Neural cell (in vitro differentiated cells): ENCODE measurements at regions not wholly inside any gene's neighbourhood (a gene's known extent, or its start where the extent isn't known, plus 50 kb on each side); places are given as distances from the start of the nearest gene placed in this dataset.

Experiments
- H2AFZ ChIP-seq: fragments of 200-600, 300-800 bp; sonication (generic), shearing (Covaris generic); 2 replicates; pipeline ENCODE4 v1.6.0; 2014; ENCODE audit warnings: low read depth, mild to moderate bottlenecking, antibody characterized with exemption, low read length, moderate library complexity
- H3F3A ChIP-seq: fragments of 200-600 bp; shearing (Covaris generic); 2 replicates; pipeline ENCODE4 v1.6.1; 2016; ENCODE audit warnings: mild to moderate bottlenecking, moderate library complexity, mixed read lengths, antibody characterized with exemption, low read length; ENCODE audit not compliant: insufficient read depth, poor library complexity, severe bottlenecking
- H3K27ac ChIP-seq: fragments of 200-600, 300-800 bp; sonication (generic), shearing (Covaris generic); 2 replicates; pipeline ENCODE4 v1.5.1; 2014; ENCODE audit warnings: mild to moderate bottlenecking, low read length, moderate library complexity
- H3K27me3 ChIP-seq: fragments of 300-800, 200-600 bp; sonication (generic), shearing (Covaris generic); 2 replicates; pipeline ENCODE4 v1.6.0; 2014; ENCODE audit warnings: mild to moderate bottlenecking, low read depth, low read length, moderate library complexity; ENCODE audit not compliant: insufficient read depth
- H3K36me3 ChIP-seq: fragments of 300-800, 200-600 bp; sonication (generic), shearing (Covaris generic); 2 replicates; pipeline ENCODE4 v1.5.1; 2014; ENCODE audit warnings: mild to moderate bottlenecking, antibody characterized with exemption, low read length, moderate library complexity; ENCODE audit not compliant: insufficient read depth
- H3K4me2 ChIP-seq: fragments of 300-800, 200-600 bp; sonication (generic), shearing (Covaris generic); 2 replicates; pipeline ENCODE4 v1.6.0; 2014; ENCODE audit warnings: mild to moderate bottlenecking, low read length
- H3K4me3 ChIP-seq: fragments of 300-800, 200-600 bp; sonication (generic), shearing (Covaris generic); 2 replicates; pipeline ENCODE4 v1.5.1; 2014; ENCODE audit warnings: mild to moderate bottlenecking, low read length, moderate library complexity
- H3K79me2 ChIP-seq: fragments of 200-600 bp; shearing (Covaris generic); replicated peaks from 2 replicates; pipeline ENCODE4 v1.6.0; 2014; ENCODE audit warnings: mild to moderate bottlenecking, low read length, moderate library complexity; ENCODE audit not compliant: insufficient read depth
- H3K9ac ChIP-seq: fragments of 300-800, 200-600 bp; sonication (generic), shearing (Covaris generic); 2 replicates; pipeline ENCODE4 v1.6.1; 2016; ENCODE audit warnings: mild to moderate bottlenecking, low read length, mixed read lengths
- H3K9me2 ChIP-seq: fragments of 200-600 bp; shearing (Covaris generic); 2 replicates; pipeline ENCODE4 v1.6.1; 2016; ENCODE audit warnings: mild to moderate bottlenecking, low read length, mixed read lengths; ENCODE audit not compliant: insufficient read depth
- H3K9me3 ChIP-seq: fragments of 200-600, 300-800 bp; sonication (generic), shearing (Covaris generic); 2 replicates; pipeline ENCODE4 v1.6.1; 2016; ENCODE audit warnings: mild to moderate bottlenecking, mixed run types, low read length, moderate library complexity, mixed read lengths
- H4K20me1 ChIP-seq: fragments of 200-600 bp; shearing (Covaris generic); 2 replicates; pipeline ENCODE4 v1.6.1; 2016; ENCODE audit warnings: mild to moderate bottlenecking, mixed run types; ENCODE audit not compliant: insufficient read depth
- CTCF ChIP-seq: fragments of 450-650 bp; IDR thresholded peaks from 2 replicates; pipeline ENCODE4 v1.5.1; 2014; ENCODE audit warnings: antibody characterized with exemption, mild to moderate bottlenecking, moderate library complexity; ENCODE audit not compliant: poor library complexity, severe bottlenecking
- EP300 ChIP-seq: fragments of 450-650 bp; conservative IDR thresholded peaks from 2 replicates; pipeline ENCODE4 v1.6.1; 2014; ENCODE audit warnings: antibody characterized with exemption, mild to moderate bottlenecking, moderate library complexity; ENCODE audit not compliant: poor library complexity, severe bottlenecking
- EZH2 ChIP-seq: fragments of 200-600, 300-800 bp; shearing (Covaris generic), sonication (generic); IDR thresholded peaks from 2 replicates; pipeline ENCODE4 v1.6.1; 2014; ENCODE audit warnings: antibody characterized with exemption, low read length, borderline replicate concordance, mild to moderate bottlenecking; ENCODE audit not compliant: insufficient read depth, poor library complexity, severe bottlenecking
- MXI1 ChIP-seq: fragments of 450-650 bp; conservative IDR thresholded peaks from 2 replicates; pipeline ENCODE4 v1.6.1; 2014; ENCODE audit warnings: antibody characterized with exemption, mild to moderate bottlenecking; ENCODE audit not compliant: poor library complexity, severe bottlenecking
- POLR2AphosphoS5 ChIP-seq: IDR thresholded peaks from 2 replicates; pipeline ENCODE4 v1.6.1; 2012
- RAD21 ChIP-seq: fragments of 450-650 bp; conservative IDR thresholded peaks from 2 replicates; pipeline ENCODE4 v1.6.1; 2014; ENCODE audit warnings: antibody characterized with exemption, mild to moderate bottlenecking, moderate library complexity
- REST ChIP-seq: IDR thresholded peaks from 2 replicates; pipeline ENCODE4 v1.6.1; 2012; ENCODE audit warnings: borderline replicate concordance
- SMC3 ChIP-seq: fragments of 450-650 bp; conservative IDR thresholded peaks from 2 replicates; pipeline ENCODE4 v1.6.1; 2014; ENCODE audit warnings: antibody characterized with exemption, mild to moderate bottlenecking, moderate library complexity; ENCODE audit not compliant: poor library complexity
- TAF1 ChIP-seq: IDR thresholded peaks from 2 replicates; pipeline ENCODE4 v1.6.1; 2012; ENCODE audit warnings: low read depth

- Histone ChIP-seq H3K9ac (no peak overlapping the region), H4K20me1 (no peaks in the 10 kb centered on the region), H3K9me3 (no peaks in the 10 kb centered on the region), H3K4me2 (no peak overlapping the region), H3K79me2 (no peaks in the 10 kb centered on the region), H3K27ac (no peak overlapping the region), H3K9me2 (no peaks in the 10 kb centered on the region), H2AFZ (no peak overlapping the region), H3K27me3 (no peaks in the 10 kb centered on the region), H3K4me3 (no peak overlapping the region), H3F3A (no peaks in the 10 kb centered on the region), H3K36me3 (no peaks in the 10 kb centered on the region)
- no peak for TF ChIP-seq CTCF
- no peak for TF ChIP-seq MXI1
- no peak for TF ChIP-seq EZH2
- no peak for TF ChIP-seq POLR2AphosphoS5
- TF ChIP-seq TAF1: no peak
- TF ChIP-seq RAD21: no peak
- no peak for TF ChIP-seq SMC3
- no peak for TF ChIP-seq EP300
- no peak for TF ChIP-seq REST
Measured at GRCh38 chrX:63032811-63033210, 318.3 kb downstream of the SPIN4 start.

- no peak overlapping the region for H3K27ac ChIP-seq
- no peak for TF ChIP-seq REST
- TF ChIP-seq SMC3: no peak
- no peak for TF ChIP-seq EP300
- TF ChIP-seq EZH2: no peak
- no peak for TF ChIP-seq CTCF
- TF ChIP-seq TAF1: no peak
- no peak for TF ChIP-seq POLR2AphosphoS5
- TF ChIP-seq RAD21: no peak
- no peak for TF ChIP-seq MXI1
- H3K79me2 ChIP-seq: no peaks in the 10 kb centered on the region
Measured at GRCh38 chrX:63013549-63013948, 337.6 kb downstream of the SPIN4 start.

More at GRCh38 chrX:63013549-63013948, 337.6 kb downstream of the SPIN4 start:
- Histone ChIP-seq H3F3A (no peaks in the 10 kb centered on the region), H3K4me3 (no peak overlapping the region), H3K9me3 (no peaks in the 10 kb centered on the region), H3K9me2 (no peaks in the 10 kb centered on the region), H3K36me3 (no peaks in the 10 kb centered on the region), H3K9ac (no peak overlapping the region), H3K27me3 (no peaks in the 10 kb centered on the region), H4K20me1 (no peaks in the 10 kb centered on the region), H3K4me2 (no peak overlapping the region), H2AFZ (no peak overlapping the region)
